WERI-Rb-1 (cell line): ENCODE measurements at regions not wholly inside any gene's neighbourhood (a gene's known extent, or its start where the extent isn't known, plus 50 kb on each side); places are given as distances from the start of the nearest gene placed in this dataset.

ENCODE experiments used
- DNase-seq: peaks from one replicate; pipeline ENCODE4 v3.0.0-alpha.2; 2020
- H3K27ac ChIP-seq: fragments of 250-450 bp; sonication (Bioruptor Pico); 2 replicates; pipeline ENCODE4 v1.5.1; 2020; ENCODE audit warnings: mild to moderate bottlenecking, moderate library complexity
- H3K27me3 ChIP-seq: fragments of 250-450 bp; sonication (Bioruptor Pico); 2 replicates; pipeline ENCODE4 v1.5.1; 2021; ENCODE audit warnings: mild to moderate bottlenecking, low read depth, moderate library complexity; ENCODE audit not compliant: insufficient read depth, severe bottlenecking
- H3K36me3 ChIP-seq: fragments of 250-450 bp; sonication (Bioruptor Pico); 2 replicates; pipeline ENCODE4 v1.5.1; 2020; ENCODE audit warnings: mild to moderate bottlenecking, moderate library complexity
- H3K4me3 ChIP-seq: 2 replicates; pipeline ENCODE4 v1.5.1; 2011; ENCODE audit warnings: low read depth, mild to moderate bottlenecking, control low read depth, low read length
- H3K9me3 ChIP-seq: fragments of 250-450 bp; sonication (Bioruptor Pico); 2 replicates; pipeline ENCODE4 v1.5.1; 2021; ENCODE audit warnings: mild to moderate bottlenecking, moderate library complexity; ENCODE audit not compliant: severe bottlenecking
- CTCF ChIP-seq: IDR thresholded peaks from 2 replicates; pipeline ENCODE4 v1.5.1; 2011; ENCODE audit warnings: low read depth, mild to moderate bottlenecking, control low read depth, inconsistent platforms, low read length

DNA sequence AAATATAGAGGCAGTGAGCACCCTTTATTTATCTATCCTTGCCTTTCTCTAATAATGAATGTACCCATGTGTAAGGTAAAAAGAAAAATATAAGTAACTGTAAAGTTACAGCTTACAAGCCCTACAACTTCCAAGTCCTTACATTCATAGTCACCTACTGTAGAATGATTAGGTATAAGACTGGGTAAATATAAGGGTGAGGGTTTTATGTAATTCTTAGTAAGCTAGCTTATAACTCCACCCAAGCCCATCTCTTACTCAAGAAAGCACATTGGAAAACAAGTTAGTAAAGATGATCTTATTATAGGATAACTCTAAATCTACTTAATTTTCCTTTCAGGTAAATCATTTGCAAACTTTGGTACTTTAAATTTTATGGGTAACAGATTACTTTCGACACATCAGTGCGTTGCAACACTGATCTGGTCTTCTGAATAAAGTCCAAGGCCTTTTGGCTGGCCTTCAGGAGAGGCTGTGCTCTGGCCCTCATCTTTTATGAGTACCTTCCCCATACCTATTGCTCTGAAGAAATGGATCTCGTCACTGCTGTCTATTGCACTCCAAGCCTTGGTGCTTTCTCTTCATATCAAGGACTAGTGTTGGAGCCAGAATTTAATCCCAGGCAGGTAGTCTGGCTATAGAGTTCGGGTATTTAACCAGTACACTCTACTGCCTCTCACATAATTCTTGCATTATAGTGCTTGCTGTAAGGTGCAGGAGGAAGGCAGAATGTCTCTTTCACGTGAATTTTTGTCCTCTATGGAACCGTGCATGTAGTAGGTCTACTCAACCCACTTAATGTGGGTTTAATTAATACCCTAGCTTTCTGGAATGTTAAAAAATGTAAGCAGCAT, 443.6 kb upstream of the AR start:
- H3K4me3 ChIP-seq = no peak overlapping the region
- H3K27me3 ChIP-seq = peaks cover 9% of the 10 kb centered on the region
- TF ChIP-seq CTCF = no peak
- no peaks in the 10 kb centered on the region for H3K36me3 ChIP-seq
- no peak overlapping the region for H3K27ac ChIP-seq
- H3K9me3 ChIP-seq = no peaks in the 10 kb centered on the region
- DNase-seq = no peak

- H3K27ac ChIP-seq = no peak overlapping the region
- no peaks in the 10 kb centered on the region for H3K9me3 ChIP-seq
- TF ChIP-seq CTCF = no peak
- no peak overlapping the region for H3K4me3 ChIP-seq
- H3K27me3 ChIP-seq = no peaks in the 10 kb centered on the region
- H3K36me3 ChIP-seq = no peaks in the 10 kb centered on the region
- DNase-seq = no peak
Observed at GRCh38 chrX:67094061-67094460, 449.8 kb upstream of the AR start.

DNA sequence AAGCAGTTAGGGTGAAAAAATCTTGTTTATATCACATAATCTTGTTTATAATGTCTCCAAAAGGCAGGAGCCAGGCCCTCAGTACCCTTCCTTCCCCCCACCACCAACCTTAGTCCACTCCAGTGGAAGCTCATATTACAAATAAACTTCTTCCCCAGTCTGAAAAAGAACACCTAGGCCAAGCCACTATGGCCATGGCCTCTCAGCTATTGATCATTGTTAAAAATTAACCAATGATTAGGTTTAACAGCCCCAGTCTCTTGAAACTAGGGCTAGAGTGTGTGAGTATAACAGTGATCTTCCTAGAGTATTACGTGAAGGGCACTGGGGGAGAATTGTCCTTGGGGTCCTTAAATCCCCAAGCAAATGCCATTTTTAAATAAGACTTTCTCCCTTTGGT, 411.9 kb upstream of the EDA2R start:
- H3K36me3 ChIP-seq = no peaks in the 10 kb centered on the region
- no peak overlapping the region for H3K27ac ChIP-seq
- TF ChIP-seq CTCF = no peak
- no peaks in the 10 kb centered on the region for H3K27me3 ChIP-seq
- no peak overlapping the region for H3K4me3 ChIP-seq
- DNase-seq = no peak
- H3K9me3 ChIP-seq = no peaks in the 10 kb centered on the region

DNA sequence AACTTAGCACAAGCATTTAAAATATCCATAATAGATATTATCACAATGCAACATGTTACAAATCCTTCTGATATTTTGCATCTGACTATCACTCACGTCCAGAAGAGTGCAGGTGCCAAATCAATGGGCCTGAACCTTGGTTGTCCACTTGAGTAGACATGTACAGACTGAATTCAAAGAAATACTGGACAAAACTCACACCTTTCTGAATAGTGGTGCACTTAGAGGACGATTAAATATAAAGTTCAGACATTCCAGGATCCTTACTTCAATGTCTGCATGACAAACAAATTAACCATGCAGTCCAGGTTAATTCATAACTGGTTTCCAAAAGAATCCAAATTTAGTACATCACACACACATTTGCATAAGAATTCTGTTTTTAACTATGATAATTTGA, 406.0 kb upstream of the EDA2R start:
- Histone ChIP-seq H3K27ac (no peak overlapping the region), H3K36me3 (no peaks in the 10 kb centered on the region), H3K4me3 (no peak overlapping the region), H3K9me3 (no peaks in the 10 kb centered on the region), H3K27me3 (no peaks in the 10 kb centered on the region)
- no peak for DNase-seq
- TF ChIP-seq CTCF = no peak

DNA sequence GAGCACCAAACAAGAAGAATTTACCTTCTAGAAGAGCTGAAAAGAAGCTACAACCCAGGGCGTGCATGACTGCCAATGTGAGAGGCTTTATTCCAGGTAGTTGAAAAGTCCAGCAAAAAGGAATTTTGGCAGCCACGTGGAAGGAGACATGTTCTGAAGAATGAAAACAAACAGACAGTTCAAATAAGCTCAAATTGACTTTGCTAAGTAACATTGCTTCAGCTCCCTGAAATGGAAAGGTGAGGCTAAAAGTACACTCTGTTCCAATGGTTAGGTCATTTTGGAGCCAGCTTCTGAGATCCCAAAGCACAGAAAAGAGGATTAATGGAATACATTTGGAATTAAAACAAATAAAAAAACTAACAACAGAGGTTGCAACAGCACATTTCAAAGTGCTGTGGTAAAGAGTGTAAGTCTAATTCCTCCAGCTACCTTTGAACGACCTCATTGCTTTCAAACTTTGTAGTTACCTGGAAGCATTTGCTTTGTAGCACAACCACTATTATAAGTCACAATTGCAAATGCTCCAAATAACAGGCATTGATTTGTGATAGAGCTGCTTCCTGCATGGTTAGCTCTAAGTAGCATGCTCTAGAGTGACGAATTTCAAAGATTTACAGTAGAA, 405.3 kb upstream of the EDA2R start:
- DNase-seq = no peak
- TF ChIP-seq CTCF = no peak
- no peaks in the 10 kb centered on the region for H3K27me3 ChIP-seq
- no peaks in the 10 kb centered on the region for H3K9me3 ChIP-seq
- no peaks in the 10 kb centered on the region for H3K36me3 ChIP-seq
- H3K4me3 ChIP-seq = no peak overlapping the region
- H3K27ac ChIP-seq = no peak overlapping the region
